Activated naive CD8-positive, alpha-beta T cell (primary cell): ENCODE measurements at regions not wholly inside any gene's neighbourhood (a gene's known extent, or its start where the extent isn't known, plus 50 kb on each side); places are given as distances from the start of the nearest gene placed in this dataset.

Experiments used
- H3K27ac Mint-ChIP-seq: one replicate; pipeline ENCODE4 v1.8.0; 2021; ENCODE audit warnings: mixed read lengths
- H3K27me3 Mint-ChIP-seq: one replicate; pipeline ENCODE4 v1.8.0; 2021; ENCODE audit warnings: mixed read lengths
- H3K36me3 Mint-ChIP-seq: one replicate; pipeline ENCODE4 v1.8.0; 2021; ENCODE audit warnings: mixed read lengths
- H3K4me1 Mint-ChIP-seq: one replicate; pipeline ENCODE4 v1.8.0; 2021; ENCODE audit warnings: low read depth, mixed read lengths
- H3K4me3 Mint-ChIP-seq: one replicate; pipeline ENCODE4 v1.8.0; 2021; ENCODE audit warnings: mild to moderate bottlenecking, mixed read lengths
- H3K9me3 Mint-ChIP-seq: one replicate; pipeline ENCODE4 v1.8.0; 2021; ENCODE audit warnings: low read depth, mixed read lengths

- Mint-ChIP-seq H3K4me3 (no peak overlapping the region), H3K27me3 (peaks cover 2% of the 10 kb centered on the region), H3K27ac (no peak overlapping the region), H3K4me1 (no peaks in the 10 kb centered on the region), H3K9me3 (no peaks in the 10 kb centered on the region), H3K36me3 (no peaks in the 10 kb centered on the region)
These were observed 573.0 kb upstream of the AUTS2 start for GRCh38 chr7:69025249-69025648.

- Mint-ChIP-seq H3K27me3 (peaks cover 2% of the 10 kb centered on the region), H3K4me1 (no peaks in the 10 kb centered on the region), H3K36me3 (no peaks in the 10 kb centered on the region), H3K9me3 (no peaks in the 10 kb centered on the region), H3K4me3 (no peak overlapping the region), H3K27ac (no peak overlapping the region)
These were observed 565.4 kb upstream of the AUTS2 start for GRCh38 chr7:69032848-69033247.

GRCh38 chr7:69035826-69036225 is 562.4 kb upstream of the AUTS2 start:
- Mint-ChIP-seq H3K27me3 (no peaks in the 10 kb centered on the region), H3K4me1 (no peaks in the 10 kb centered on the region), H3K27ac (no peak overlapping the region), H3K9me3 (no peaks in the 10 kb centered on the region), H3K36me3 (no peaks in the 10 kb centered on the region), H3K4me3 (no peak overlapping the region)

- no peaks in the 10 kb centered on the region for H3K36me3 Mint-ChIP-seq
- H3K4me1 Mint-ChIP-seq, result no peaks in the 10 kb centered on the region
- H3K4me3 Mint-ChIP-seq, result no peak overlapping the region
- H3K27ac Mint-ChIP-seq, result no peak overlapping the region
- no peaks in the 10 kb centered on the region for H3K9me3 Mint-ChIP-seq
- no peaks in the 10 kb centered on the region for H3K27me3 Mint-ChIP-seq
These were observed 562.0 kb upstream of the AUTS2 start for GRCh38 chr7:69036301-69036700.

- no peaks in the 10 kb centered on the region for H3K4me1 Mint-ChIP-seq
- peaks cover 14% of the 10 kb centered on the region for H3K9me3 Mint-ChIP-seq
- no peaks in the 10 kb centered on the region for H3K36me3 Mint-ChIP-seq
- H3K27ac Mint-ChIP-seq, result no peak overlapping the region
- no peak overlapping the region for H3K4me3 Mint-ChIP-seq
- H3K27me3 Mint-ChIP-seq, result no peaks in the 10 kb centered on the region
These were observed 559.4 kb upstream of the AUTS2 start for GRCh38 chr7:69038915-69039314.

GRCh38 chr7:69042138-69042537 is 556.1 kb upstream of the AUTS2 start:
- H3K4me3 Mint-ChIP-seq, result no peak overlapping the region
- H3K27ac Mint-ChIP-seq, result no peak overlapping the region
- peaks cover 18% of the 10 kb centered on the region for H3K9me3 Mint-ChIP-seq
- H3K27me3 Mint-ChIP-seq, result no peaks in the 10 kb centered on the region
- no peaks in the 10 kb centered on the region for H3K4me1 Mint-ChIP-seq
- H3K36me3 Mint-ChIP-seq, result no peaks in the 10 kb centered on the region

GRCh38 chr7:69047151-69047754 is 551.0 kb upstream of the AUTS2 start:
- Mint-ChIP-seq H3K27me3 (peaks cover 2% of the 10 kb centered on the region), H3K27ac (no peak overlapping the region), H3K4me1 (no peaks in the 10 kb centered on the region), H3K36me3 (no peaks in the 10 kb centered on the region), H3K9me3 (peaks cover 26% of the 10 kb centered on the region), H3K4me3 (no peak overlapping the region)

- H3K36me3 Mint-ChIP-seq, result no peaks in the 10 kb centered on the region
- no peak overlapping the region for H3K27ac Mint-ChIP-seq
- no peaks in the 10 kb centered on the region for H3K4me1 Mint-ChIP-seq
- peaks cover 2% of the 10 kb centered on the region for H3K27me3 Mint-ChIP-seq
- H3K9me3 Mint-ChIP-seq, result peaks cover 17% of the 10 kb centered on the region
- no peak overlapping the region for H3K4me3 Mint-ChIP-seq
These were observed 548.9 kb upstream of the AUTS2 start for GRCh38 chr7:69049326-69049725.

- Mint-ChIP-seq H3K4me1 (no peaks in the 10 kb centered on the region), H3K9me3 (peaks cover 17% of the 10 kb centered on the region), H3K4me3 (no peak overlapping the region), H3K36me3 (no peaks in the 10 kb centered on the region), H3K27me3 (peaks cover 2% of the 10 kb centered on the region), H3K27ac (no peak overlapping the region)
These were observed 545.8 kb upstream of the AUTS2 start for GRCh38 chr7:69052447-69052846.

GRCh38 chr7:69060516-69060915 is 537.8 kb upstream of the AUTS2 start:
- peaks cover 13% of the 10 kb centered on the region for H3K9me3 Mint-ChIP-seq
- no peaks in the 10 kb centered on the region for H3K36me3 Mint-ChIP-seq
- H3K4me1 Mint-ChIP-seq, result no peaks in the 10 kb centered on the region
- no peak overlapping the region for H3K4me3 Mint-ChIP-seq
- no peaks in the 10 kb centered on the region for H3K27me3 Mint-ChIP-seq
- no peak overlapping the region for H3K27ac Mint-ChIP-seq

GRCh38 chr7:69062020-69062765 is 536.1 kb upstream of the AUTS2 start:
- peaks cover 20% of the 10 kb centered on the region for H3K9me3 Mint-ChIP-seq
- H3K36me3 Mint-ChIP-seq, result no peaks in the 10 kb centered on the region
- H3K27ac Mint-ChIP-seq, result no peak overlapping the region
- no peak overlapping the region for H3K4me3 Mint-ChIP-seq
- H3K27me3 Mint-ChIP-seq, result peaks cover 1% of the 10 kb centered on the region
- no peaks in the 10 kb centered on the region for H3K4me1 Mint-ChIP-seq

GRCh38 chr7:69067397-69067796 is 530.9 kb upstream of the AUTS2 start:
- H3K4me3 Mint-ChIP-seq, result no peak overlapping the region
- no peaks in the 10 kb centered on the region for H3K36me3 Mint-ChIP-seq
- H3K9me3 Mint-ChIP-seq, result peaks cover 18% of the 10 kb centered on the region
- peaks cover 1% of the 10 kb centered on the region for H3K27me3 Mint-ChIP-seq
- no peak overlapping the region for H3K27ac Mint-ChIP-seq
- no peaks in the 10 kb centered on the region for H3K4me1 Mint-ChIP-seq

GRCh38 chr7:69070476-69070875 is 527.8 kb upstream of the AUTS2 start:
- H3K4me1 Mint-ChIP-seq, result no peaks in the 10 kb centered on the region
- peaks cover 19% of the 10 kb centered on the region for H3K9me3 Mint-ChIP-seq
- no peaks in the 10 kb centered on the region for H3K36me3 Mint-ChIP-seq
- H3K27ac Mint-ChIP-seq, result no peak overlapping the region
- peaks cover 5% of the 10 kb centered on the region for H3K27me3 Mint-ChIP-seq
- H3K4me3 Mint-ChIP-seq, result no peak overlapping the region

- Mint-ChIP-seq H3K36me3 (no peaks in the 10 kb centered on the region), H3K27me3 (peaks cover 5% of the 10 kb centered on the region), H3K4me1 (no peaks in the 10 kb centered on the region), H3K27ac (no peak overlapping the region), H3K4me3 (no peak overlapping the region), H3K9me3 (peaks cover 9% of the 10 kb centered on the region)
These were observed 521.7 kb upstream of the AUTS2 start for GRCh38 chr7:69076566-69076965.

- no peaks in the 10 kb centered on the region for H3K4me1 Mint-ChIP-seq
- no peak overlapping the region for H3K27ac Mint-ChIP-seq
- no peak overlapping the region for H3K4me3 Mint-ChIP-seq
- H3K27me3 Mint-ChIP-seq, result peaks cover 4% of the 10 kb centered on the region
- H3K36me3 Mint-ChIP-seq, result no peaks in the 10 kb centered on the region
- H3K9me3 Mint-ChIP-seq, result peaks cover 9% of the 10 kb centered on the region
These were observed 519.1 kb upstream of the AUTS2 start for GRCh38 chr7:69078997-69079769.
